Tibial artery (tissue), 4 donors: ENCODE measurements at regions not wholly inside any gene's neighbourhood (a gene's known extent, or its start where the extent isn't known, plus 50 kb on each side); places are given as distances from the start of the nearest gene placed in this dataset.

ENCODE experiments used
- DNase-seq, 2 donors: peaks; one replicate each; pipeline ENCODE4 v3.0.0-alpha.2; 2019
- H3K27ac ChIP-seq, 2 donors: fragments of 200-600 bp; sonication (generic) in 1 of 2; 1 replicate in 1 of 2; 2 replicates in 1 of 2; pipeline ENCODE4 v1.5.1; 2018 to 2019; ENCODE audit warnings: mild to moderate bottlenecking in 1 of 2
- H3K27me3 ChIP-seq, 2 donors: fragments of 200-600 bp; sonication (generic) in 1 of 2; one replicate each; pipeline versions ENCODE4 v1.5.1 to v1.6.0; 2016 to 2019
- H3K36me3 ChIP-seq, 3 donors: fragments of 200-600 bp; sonication (generic) in 2 of 3; one replicate each; pipeline ENCODE4 v1.5.1; 2016 to 2019; ENCODE audit warnings: mild to moderate bottlenecking in 2 of 3
- H3K4me1 ChIP-seq, 4 donors: fragments of 200-600 bp; sonication (generic) in 2 of 4; 1 replicate in 3 of 4; 2 replicates in 1 of 4; pipeline ENCODE4 v1.5.1; 2016 to 2019
- H3K4me3 ChIP-seq, 2 donors: fragments of 200-600 bp; sonication (generic) in 1 of 2; 1 replicate in 1 of 2; 2 replicates in 1 of 2; pipeline ENCODE4 v1.5.1; 2018 to 2019; ENCODE audit warnings: mild to moderate bottlenecking in 2 of 2
- H3K9me3 ChIP-seq, 3 donors: fragments of 200-600 bp; sonication (generic) in 1 of 3; one replicate each; pipeline ENCODE4 v1.5.1; 2016 to 2019
- CTCF ChIP-seq, 2 experiments: fragments of 200-600 bp in 1 of 2; fragments of 450-650 bp in 1 of 2; IDR thresholded peaks; one replicate each; pipeline ENCODE4 v1.5.1; 2017 to 2019; ENCODE audit warnings: antibody characterized with exemption in 2 of 2, mild to moderate bottlenecking in 1 of 2, moderate library complexity in 1 of 2
- intact Hi-C: fragments of 100-400 bp; cut with DNase I; formaldehyde crosslinking; loops from one replicate; pipeline ENCODE4 v1.15.0; 2023; ENCODE audit warnings: low total_unique reads

DNA sequence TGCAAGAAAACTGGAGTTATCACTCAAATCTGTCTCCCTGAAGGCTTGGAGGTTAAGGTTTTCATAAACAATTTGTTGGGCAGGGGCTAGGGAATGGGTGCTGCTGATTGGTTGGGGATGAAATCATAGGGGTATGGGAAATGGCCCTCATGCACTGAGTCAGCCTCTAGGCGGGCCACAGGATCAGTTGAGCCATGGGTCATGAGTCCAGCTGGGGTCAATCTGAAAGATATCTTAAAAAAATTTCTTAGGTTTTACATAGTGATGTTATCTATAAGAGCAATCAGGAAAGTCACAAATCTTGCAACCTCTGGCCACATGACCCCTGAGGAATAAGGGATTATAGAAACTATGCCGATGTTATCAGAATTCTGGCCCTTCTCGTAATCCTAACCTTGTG lies 491.7 kb downstream of the ZIC1 start:
- Histone ChIP-seq H3K27me3 (no peaks in the 10 kb centered on the region), H3K9me3 (no peaks in the 10 kb centered on the region), H3K36me3 (no peaks in the 10 kb centered on the region), H3K4me3 (no peak overlapping the region), H3K4me1 (no peaks in the 10 kb centered on the region), H3K27ac (no peak overlapping the region)
- no peak for TF ChIP-seq CTCF (IDR thresholded peaks at IDR 0.05)
- no peak for DNase-seq
- intact Hi-C loops, result no loop called here

DNA sequence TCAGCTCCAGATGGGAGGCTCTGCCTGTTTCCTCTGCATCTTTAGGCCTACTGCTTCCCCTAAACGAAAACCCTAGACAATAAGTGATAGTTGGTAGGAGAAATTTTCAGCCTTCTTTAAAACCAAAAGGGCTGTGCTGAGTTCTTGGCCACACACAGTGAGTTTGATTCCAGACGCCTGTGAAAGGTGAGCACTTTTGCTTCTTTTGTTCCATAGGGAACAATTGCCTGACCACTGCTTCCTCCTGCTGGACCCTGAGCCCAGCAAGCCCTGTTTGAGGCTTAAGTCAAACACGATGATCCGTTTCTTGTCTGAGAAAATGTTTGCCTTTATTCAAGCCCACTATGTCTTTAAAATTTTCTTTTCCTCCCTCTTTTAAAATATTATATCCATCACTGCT lies 493.9 kb downstream of the ZIC1 start:
- no peaks in the 10 kb centered on the region for H3K9me3 ChIP-seq
- DNase-seq, result no peak

GRCh38 chr3:147904421-147904820 lies 495.3 kb downstream of the ZIC1 start:
- intact Hi-C loops, result no loop called here
- Histone ChIP-seq H3K4me1 (no peaks in the 10 kb centered on the region), H3K9me3 (no peaks in the 10 kb centered on the region), H3K27me3 (no peaks in the 10 kb centered on the region), H3K27ac (no peak overlapping the region), H3K4me3 (no peak overlapping the region), H3K36me3 (no peaks in the 10 kb centered on the region)
- no peak for DNase-seq
- no peak for TF ChIP-seq CTCF (IDR thresholded peaks at IDR 0.05)

More for the DNA sequence above, 493.9 kb downstream of the ZIC1 start:
- H3K27ac ChIP-seq, result no peak overlapping the region
- no peaks in the 10 kb centered on the region for H3K4me1 ChIP-seq
- H3K4me3 ChIP-seq, result no peak overlapping the region
- no peak for TF ChIP-seq CTCF (IDR thresholded peaks at IDR 0.05)
- no peaks in the 10 kb centered on the region for H3K27me3 ChIP-seq
- no peaks in the 10 kb centered on the region for H3K36me3 ChIP-seq
- intact Hi-C loops, result no loop called here

- Histone ChIP-seq H3K36me3 (no peaks in the 10 kb centered on the region), H3K9me3 (no peaks in the 10 kb centered on the region), H3K4me1 (no peaks in the 10 kb centered on the region), H3K4me3 (no peak overlapping the region), H3K27me3 (no peaks in the 10 kb centered on the region), H3K27ac (no peak overlapping the region)
- no peak for DNase-seq
- TF ChIP-seq CTCF (IDR thresholded peaks at IDR 0.05), result no peak
- intact Hi-C loops, result no loop called here
Observed at GRCh38 chr3:147906285-147906684, 497.1 kb downstream of the ZIC1 start.

DNA sequence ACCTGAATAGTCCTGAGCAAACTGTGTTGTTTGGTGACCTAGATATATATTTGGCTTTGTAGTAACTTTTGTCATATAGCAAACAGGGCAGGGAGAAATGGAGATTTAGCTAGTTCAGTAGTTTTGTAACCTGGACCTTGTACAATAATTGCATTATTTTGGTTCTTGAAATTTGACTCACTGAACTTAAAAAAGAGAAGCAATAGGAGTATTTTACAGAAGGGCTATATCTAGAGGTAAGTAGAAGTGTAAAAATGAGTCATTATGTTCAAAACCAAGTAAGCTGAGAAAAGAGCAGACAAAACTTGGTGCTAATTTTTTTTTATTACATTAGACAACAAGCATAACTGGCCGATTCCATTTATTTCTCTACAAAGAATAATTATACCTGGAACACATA lies 505.4 kb downstream of the ZIC1 start:
- no peak overlapping the region for H3K4me3 ChIP-seq
- TF ChIP-seq CTCF (IDR thresholded peaks at IDR 0.05), result no peak
- H3K4me1 ChIP-seq, result no peaks in the 10 kb centered on the region
- no peaks in the 10 kb centered on the region for H3K9me3 ChIP-seq
- H3K27ac ChIP-seq, result no peak overlapping the region
- H3K27me3 ChIP-seq, result no peaks in the 10 kb centered on the region
- intact Hi-C loops, result no loop called here
- no peak for DNase-seq
- H3K36me3 ChIP-seq, result no peaks in the 10 kb centered on the region

DNA sequence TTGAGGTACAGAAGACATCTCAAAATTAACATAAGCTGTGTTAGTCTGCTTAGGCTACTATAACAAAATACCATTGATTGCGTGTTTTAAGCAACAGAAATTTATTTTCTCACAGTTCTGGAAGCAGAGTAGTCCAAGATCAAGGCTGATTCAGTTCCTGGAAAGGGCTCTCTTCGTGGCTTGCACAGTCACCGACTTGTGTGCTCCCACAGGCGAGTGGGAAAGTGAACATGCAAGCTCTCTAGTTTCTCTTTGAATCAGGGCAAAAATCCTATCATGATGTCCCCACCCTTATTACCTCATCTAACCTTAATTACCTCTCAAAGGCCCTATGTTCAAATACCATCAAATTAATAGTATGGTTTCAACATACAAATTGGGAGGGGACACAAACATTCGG lies 505.9 kb downstream of the ZIC1 start:
- TF ChIP-seq CTCF (IDR thresholded peaks at IDR 0.05), result no peak
- H3K4me1 ChIP-seq, result no peaks in the 10 kb centered on the region
- no peak for DNase-seq
- no peaks in the 10 kb centered on the region for H3K9me3 ChIP-seq
- no peaks in the 10 kb centered on the region for H3K27me3 ChIP-seq
- no peak overlapping the region for H3K4me3 ChIP-seq
- H3K36me3 ChIP-seq, result no peaks in the 10 kb centered on the region
- intact Hi-C loops, result no loop called here
- H3K27ac ChIP-seq, result no peak overlapping the region
